Neuronal stem cell (in vitro differentiated cells): ENCODE measurements at regions not wholly inside any gene's neighbourhood (a gene's known extent, or its start where the extent isn't known, plus 50 kb on each side); places are given as distances from the start of the nearest gene placed in this dataset.
"Not testable (repeated sequence)": the region's sequence is repeated elsewhere in the genome, so short reads cannot be mapped to it uniquely, and the experiment has no call there.

Source experiments
- DNase-seq: peaks from one replicate; pipeline ENCODE4 v3.0.0-alpha.2; 2013; ENCODE audit warnings: low spot score
- H2AFZ ChIP-seq: one replicate; pipeline ENCODE4 v1.6.1; 2013; ENCODE audit warnings: mild to moderate bottlenecking, low read length, inconsistent platforms
- H2AK5ac ChIP-seq: 2 replicates; pipeline ENCODE4 v1.6.1; 2013; ENCODE audit warnings: low read depth, mild to moderate bottlenecking, inconsistent platforms, low read length, moderate library complexity, mixed read lengths
- H2BK120ac ChIP-seq: 2 replicates; pipeline ENCODE4 v1.6.1; 2013; ENCODE audit warnings: low read depth, mild to moderate bottlenecking, inconsistent platforms, low read length, moderate library complexity, mixed read lengths
- H2BK12ac ChIP-seq: one replicate; pipeline ENCODE4 v1.6.1; 2013; ENCODE audit warnings: low read length, inconsistent platforms
- H2BK15ac ChIP-seq: 2 replicates; pipeline ENCODE4 v1.6.1; 2013; ENCODE audit warnings: mild to moderate bottlenecking, low read length, inconsistent platforms, mixed read lengths
- H2BK5ac ChIP-seq: one replicate; pipeline ENCODE4 v1.6.1; 2013; ENCODE audit warnings: inconsistent platforms, mild to moderate bottlenecking, low read length, moderate library complexity
- H3K14ac ChIP-seq: one replicate; pipeline ENCODE4 v1.6.1; 2013; ENCODE audit warnings: low read length, inconsistent platforms
- H3K18ac ChIP-seq: 2 replicates; pipeline ENCODE4 v1.6.1; 2013; ENCODE audit warnings: low read length, inconsistent platforms
- H3K23ac ChIP-seq: 2 replicates; pipeline ENCODE4 v1.6.1; 2013; ENCODE audit warnings: low read depth, mild to moderate bottlenecking, mixed read lengths, low read length, inconsistent platforms; ENCODE audit not compliant: poor library complexity
- H3K27ac ChIP-seq: replicated peaks from 3 replicates; pipeline ENCODE4 v1.5.1; 2013; ENCODE audit warnings: low read length, inconsistent platforms
- H3K27me3 ChIP-seq, 3 experiments: 2 replicates each; pipeline ENCODE4 v1.6.1; 2013; ENCODE audit warnings: low read length in 3 of 3, mild to moderate bottlenecking in 2 of 3, inconsistent platforms in 1 of 3, low read depth in 1 of 3, mixed read lengths in 1 of 3, moderate library complexity in 1 of 3; ENCODE audit not compliant: control insufficient read depth in 3 of 3, insufficient read depth in 3 of 3
- H3K36me3 ChIP-seq, 2 donors: replicated peaks in 1 of 2; 2 replicates each; pipeline ENCODE4 v1.6.1; 2013; ENCODE audit warnings: low read length in 2 of 2; ENCODE audit not compliant: control insufficient read depth in 2 of 2, insufficient read depth in 2 of 2
- H3K4ac ChIP-seq: 2 replicates; pipeline ENCODE4 v1.6.1; 2013; ENCODE audit warnings: inconsistent platforms, mild to moderate bottlenecking, low read length, moderate library complexity
- H3K4me1 ChIP-seq, 2 donors: 1 replicate in 1 of 2; 2 replicates in 1 of 2; pipeline ENCODE4 v1.6.1; 2013; ENCODE audit warnings: low read length in 2 of 2, low read depth in 1 of 2; ENCODE audit not compliant: control insufficient read depth in 2 of 2, insufficient read depth in 1 of 2
- H3K4me2 ChIP-seq: one replicate; pipeline ENCODE4 v1.6.1; 2013; ENCODE audit warnings: mild to moderate bottlenecking, low read length, inconsistent platforms; ENCODE audit not compliant: insufficient read depth, poor library complexity, severe bottlenecking
- H3K4me3 ChIP-seq, 2 donors: 2 replicates each; pipeline ENCODE4 v1.5.1; 2013; ENCODE audit warnings: low read length in 2 of 2, mild to moderate bottlenecking in 2 of 2, inconsistent platforms in 1 of 2, moderate library complexity in 1 of 2
- H3K79me1 ChIP-seq: one replicate; pipeline ENCODE4 v1.6.1; 2013; ENCODE audit warnings: low read depth, mild to moderate bottlenecking, inconsistent platforms, low read length, moderate library complexity
- H3K9ac ChIP-seq: one replicate; pipeline ENCODE4 v1.6.1; 2013; ENCODE audit warnings: mild to moderate bottlenecking, low read depth, low read length, inconsistent platforms; ENCODE audit not compliant: poor library complexity
- H3K9me3 ChIP-seq, 2 donors: replicated peaks in 1 of 2; 2 replicates each; pipeline versions ENCODE3 to v1.6.1; 2013; ENCODE audit warnings: low read length in 2 of 2, mild to moderate bottlenecking in 2 of 2, inconsistent platforms in 1 of 2, low read depth in 1 of 2, mixed read lengths in 1 of 2, moderate library complexity in 1 of 2; ENCODE audit not compliant: control insufficient read depth in 2 of 2, insufficient read depth in 1 of 2
- H4K8ac ChIP-seq: one replicate; pipeline ENCODE4 v1.6.1; 2013; ENCODE audit warnings: low read depth, mild to moderate bottlenecking, inconsistent platforms, low read length, moderate library complexity
- H4K91ac ChIP-seq: one replicate; pipeline ENCODE4 v1.6.1; 2013; ENCODE audit warnings: low read length, low read depth, mild to moderate bottlenecking, inconsistent platforms; ENCODE audit not compliant: poor library complexity
- WGBS, 2 donors: extraction: QIAGEN DNeasy Blood & Tissue Kit; methylation state at CpG; one replicate each; pipeline ENCODE4 v1.1.7; 2013; ENCODE audit warnings: missing lambda C conversion rate in 2 of 2, mixed read lengths in 1 of 2; ENCODE audit not compliant: insufficient read length in 2 of 2, insufficient replicate concordance in 1 of 2; ENCODE audit errors: extremely low coverage in 2 of 2; 5-methylcytosine and 5-hydroxymethylcytosine counted together

GRCh38 chr1:81730299-81730698 lies 70.4 kb upstream of the ADGRL2 start:
- not testable (repeated sequence) for H3K4ac ChIP-seq, H3K79me1 ChIP-seq
- WGBS, 2 donors, result no CpG with 5 or more reads among the region's 7 CpGs

GRCh38 chr1:81729818-81730217 lies 70.9 kb upstream of the ADGRL2 start:
- no CpG with 5 or more reads among the region's 2 CpGs for WGBS, 2 donors
- no peak overlapping the region for H2BK120ac ChIP-seq

More at GRCh38 chr1:81730299-81730698, 70.4 kb upstream of the ADGRL2 start:
- H2BK120ac ChIP-seq, H4K8ac ChIP-seq, H2BK5ac ChIP-seq, H3K9ac ChIP-seq, H3K36me3 ChIP-seq, DNase-seq, H3K4me3 ChIP-seq, H3K27ac ChIP-seq, H3K9me3 ChIP-seq, H2AK5ac ChIP-seq, H3K14ac ChIP-seq, H2BK15ac ChIP-seq, H3K4me2 ChIP-seq, H3K27me3 ChIP-seq, H2BK12ac ChIP-seq, H4K91ac ChIP-seq, H2AFZ ChIP-seq, H3K23ac ChIP-seq, H3K4me1 ChIP-seq, H3K18ac ChIP-seq: not testable (repeated sequence)

GRCh38 chr1:81729239-81729638 lies 71.5 kb upstream of the ADGRL2 start:
- no peak overlapping the region for H3K14ac ChIP-seq

More at GRCh38 chr1:81729818-81730217, 70.9 kb upstream of the ADGRL2 start:
- Histone ChIP-seq H3K4me2 (no peak overlapping the region), H3K14ac (no peak overlapping the region), H3K9me3 (peaks cover 0 to 7% of the 10 kb centered on the region in 2 donors), H3K18ac (no peak overlapping the region), H2AFZ (no peak overlapping the region), H3K27ac (no peak overlapping the region), H2BK15ac (no peak overlapping the region), H2AK5ac (no peak overlapping the region), H3K4me1 (no peaks in the 10 kb centered on the region), H4K91ac (no peak overlapping the region), H3K23ac (no peak overlapping the region), H4K8ac (no peak overlapping the region), H3K9ac (no peak overlapping the region), H2BK12ac (no peak overlapping the region), H3K4me3 (no peak overlapping the region), H3K4ac (no peak overlapping the region), H3K79me1 (no peaks in the 10 kb centered on the region), H3K36me3 (no peaks in the 10 kb centered on the region), H2BK5ac (no peak overlapping the region), H3K27me3 (no peaks in the 10 kb centered on the region)
- no peak for DNase-seq

GRCh38 chr1:81725823-81726222 lies 74.9 kb upstream of the ADGRL2 start:
- Histone ChIP-seq H3K9me3 (peaks cover 0 to 7% of the 10 kb centered on the region in 2 donors), H2BK120ac (no peak overlapping the region), H3K9ac (no peak overlapping the region), H2BK12ac (no peak overlapping the region), H3K4me2 (no peak overlapping the region), H2BK15ac (no peak overlapping the region), H4K8ac (no peak overlapping the region), H3K4me1 (no peaks in the 10 kb centered on the region), H2BK5ac (no peak overlapping the region), H3K14ac (no peak overlapping the region), H3K4me3 (no peak overlapping the region), H3K27ac (no peak overlapping the region), H3K18ac (no peak overlapping the region), H2AK5ac (no peak overlapping the region), H3K27me3 (no peaks in the 10 kb centered on the region), H3K79me1 (no peaks in the 10 kb centered on the region), H3K4ac (no peak overlapping the region), H3K36me3 (no peaks in the 10 kb centered on the region), H4K91ac (no peak overlapping the region), H2AFZ (no peak overlapping the region), H3K23ac (no peak overlapping the region)
- DNase-seq, result no peak
- WGBS, 2 donors, result no CpG with 5 or more reads among the region's 8 CpGs

More at GRCh38 chr1:81729239-81729638, 71.5 kb upstream of the ADGRL2 start:
- no peak overlapping the region for H3K4me3 ChIP-seq
- no peaks in the 10 kb centered on the region for H3K79me1 ChIP-seq
- no peak overlapping the region for H4K8ac ChIP-seq
- no peak overlapping the region for H2AFZ ChIP-seq
- no peak overlapping the region for H3K27ac ChIP-seq
- no peak overlapping the region for H2BK120ac ChIP-seq
- H2BK15ac ChIP-seq, result no peak overlapping the region
- no peaks in the 10 kb centered on the region for H3K4me1 ChIP-seq
- no peaks in the 10 kb centered on the region for H3K36me3 ChIP-seq
- no peaks in the 10 kb centered on the region for H3K27me3 ChIP-seq
- H3K9me3 ChIP-seq, result peaks cover 0 to 7% of the 10 kb centered on the region in 2 donors
- no peak overlapping the region for H3K4me2 ChIP-seq
- H2AK5ac ChIP-seq, result no peak overlapping the region
- no peak overlapping the region for H3K18ac ChIP-seq
- H3K9ac ChIP-seq, result no peak overlapping the region
- H3K23ac ChIP-seq, result no peak overlapping the region
- DNase-seq, result no peak
- no peak overlapping the region for H2BK12ac ChIP-seq
- H2BK5ac ChIP-seq, result no peak overlapping the region
- no peak overlapping the region for H4K91ac ChIP-seq
- H3K4ac ChIP-seq, result no peak overlapping the region
